IMR-90 (cell line): ENCODE measurements at regions not wholly inside any gene's neighbourhood (a gene's known extent, or its start where the extent isn't known, plus 50 kb on each side); places are given as distances from the start of the nearest gene placed in this dataset.

Source experiments
- ATAC-seq: fragments of 200-7000 bp; cut with Tn5 transposase; 2 replicates; pipeline ENCODE4 v1.9.1; 2020; ENCODE audit warnings: low read depth, mild to moderate bottlenecking, moderate library complexity
- BruUV-seq: library from RNA; stranded (reverse); fragments of 400-500 nt; replicated peaks from 2 replicates; lab custom pipeline; 2021; lab: Mats Ljungman, UMichigan
- CTCF ChIA-PET: fragments of 300-600 bp; formaldehyde crosslinking; extraction: SDS; loops from one replicate; lab custom pipeline; 2021; ENCODE audit warnings: antibody characterized with exemption; lab: Yijun Ruan, JAX
- POLR2A ChIA-PET: fragments of 300-600 bp; sonication (Branson Sonifier 250); formaldehyde crosslinking; loops from one replicate; lab custom pipeline; 2022; ENCODE audit warnings: antibody characterized with exemption; ENCODE audit not compliant: unreplicated experiment; lab: Charles Lee
- DNase-seq: peaks from one replicate; pipeline ENCODE4 v3.0.0; 2013
- H2AFZ ChIP-seq: replicated peaks from 2 replicates; pipeline ENCODE3; 2013; ENCODE audit warnings: low read length, mild to moderate bottlenecking; ENCODE audit not compliant: poor library complexity
- H2AK5ac ChIP-seq: 2 replicates; pipeline ENCODE4 v1.6.1; 2013; ENCODE audit warnings: low read depth, low read length, inconsistent platforms
- H2AK9ac ChIP-seq: replicated peaks from 2 replicates; pipeline ENCODE3; 2013; ENCODE audit warnings: mild to moderate bottlenecking, low read depth, low read length, moderate library complexity; ENCODE audit not compliant: poor library complexity
- H2BK120ac ChIP-seq: 2 replicates; pipeline ENCODE4 v1.6.1; 2013; ENCODE audit warnings: low read depth, low read length, inconsistent platforms
- H2BK15ac ChIP-seq: 3 replicates; pipeline ENCODE4 v1.6.1; 2013; ENCODE audit warnings: low read depth, low read length, inconsistent platforms
- H2BK20ac ChIP-seq: 2 replicates; pipeline ENCODE4 v1.6.1; 2013; ENCODE audit warnings: low read depth, mild to moderate bottlenecking, inconsistent platforms, low read length, moderate library complexity
- H2BK5ac ChIP-seq: 2 replicates; pipeline ENCODE4 v1.6.1; 2013; ENCODE audit warnings: mild to moderate bottlenecking, low read depth, low read length, inconsistent platforms; ENCODE audit not compliant: poor library complexity, severe bottlenecking
- H3K14ac ChIP-seq: replicated peaks from 2 replicates; pipeline ENCODE4 v1.6.1; 2013; ENCODE audit warnings: low read depth, low read length, inconsistent platforms
- H3K18ac ChIP-seq: 2 replicates; pipeline ENCODE4 v1.6.1; 2013; ENCODE audit warnings: low read depth, low read length, control low read depth
- H3K23ac ChIP-seq: 2 replicates; pipeline ENCODE4 v1.6.1; 2013; ENCODE audit warnings: low read depth, low read length, inconsistent platforms
- H3K27ac ChIP-seq: 2 replicates; pipeline ENCODE4 v1.5.1; 2013; ENCODE audit warnings: mild to moderate bottlenecking, control low read depth, low read length; ENCODE audit not compliant: insufficient read depth
- H3K27me3 ChIP-seq: 2 replicates; pipeline ENCODE4 v1.6.1; 2013; ENCODE audit warnings: low read length; ENCODE audit not compliant: control insufficient read depth, insufficient read depth
- H3K36me3 ChIP-seq: 2 replicates; pipeline ENCODE4 v1.6.1; 2013; ENCODE audit warnings: low read length, mixed read lengths; ENCODE audit not compliant: control insufficient read depth, insufficient read depth
- H3K4ac ChIP-seq: 2 replicates; pipeline ENCODE4 v1.6.1; 2013; ENCODE audit warnings: low read depth, low read length, inconsistent platforms
- H3K4me1 ChIP-seq: 2 replicates; pipeline ENCODE4 v1.6.1; 2013; ENCODE audit warnings: low read length, mixed read lengths; ENCODE audit not compliant: control insufficient read depth, insufficient read depth
- H3K4me2 ChIP-seq: 2 replicates; pipeline ENCODE4 v1.6.1; 2013; ENCODE audit warnings: low read depth, mild to moderate bottlenecking, control low read depth, low read length, moderate library complexity
- H3K4me3 ChIP-seq: 2 replicates; pipeline ENCODE4 v1.5.1; 2013; ENCODE audit warnings: low read depth, mild to moderate bottlenecking, control low read depth, low read length, moderate library complexity; ENCODE audit not compliant: insufficient read depth
- H3K56ac ChIP-seq: 2 replicates; pipeline ENCODE4 v1.6.1; 2013; ENCODE audit warnings: low read length, inconsistent platforms; ENCODE audit not compliant: insufficient read depth; ENCODE audit errors: extremely low read depth
- H3K79me1 ChIP-seq, 2 experiments: 2 replicates each; pipeline ENCODE4 v1.6.1; 2013; ENCODE audit warnings: low read length in 2 of 2, inconsistent platforms in 1 of 2, low read depth in 1 of 2
- H3K9ac ChIP-seq: 2 replicates; pipeline ENCODE4 v1.6.1; 2013; ENCODE audit warnings: low read depth, low read length, control low read depth
- H3K9me1 ChIP-seq: 2 replicates; pipeline ENCODE4 v1.6.1; 2013; ENCODE audit warnings: low read length, inconsistent platforms; ENCODE audit not compliant: insufficient read depth
- H3K9me3 ChIP-seq: 2 replicates; pipeline ENCODE4 v1.6.1; 2013; ENCODE audit warnings: low read length; ENCODE audit not compliant: control insufficient read depth, insufficient read depth
- H4K20me1 ChIP-seq: 2 replicates; pipeline ENCODE4 v1.6.1; 2013; ENCODE audit warnings: low read length, inconsistent platforms; ENCODE audit not compliant: insufficient read depth
- H4K5ac ChIP-seq: 2 replicates; pipeline ENCODE4 v1.6.1; 2013; ENCODE audit warnings: mild to moderate bottlenecking, low read depth, low read length, control low read depth
- H4K8ac ChIP-seq, 2 experiments: 2 replicates each; pipeline ENCODE4 v1.6.1; 2013; ENCODE audit warnings: low read depth in 2 of 2, low read length in 2 of 2, control low read depth in 1 of 2, inconsistent platforms in 1 of 2
- H4K91ac ChIP-seq: 2 replicates; pipeline ENCODE4 v1.6.1; 2013; ENCODE audit warnings: low read depth, low read length, inconsistent platforms; ENCODE audit not compliant: insufficient read depth
- BHLHE40 ChIP-seq: fragments of 150-350 bp; IDR thresholded peaks from 2 replicates; pipeline ENCODE4 v1.6.1; 2016; ENCODE audit warnings: mild to moderate bottlenecking, low read depth, low read length
- CEBPB ChIP-seq: IDR thresholded peaks from 2 replicates; pipeline ENCODE4 v1.6.1; 2012; ENCODE audit warnings: low read depth, low read length, improper control_type of control experiment
- CHD1 ChIP-seq: IDR thresholded peaks from 2 replicates; pipeline ENCODE4 v1.6.1; 2012; ENCODE audit warnings: low read depth, low read length, improper control_type of control experiment
- FOS ChIP-seq: fragments of 150-350 bp; IDR thresholded peaks from 2 replicates; pipeline ENCODE4 v1.6.1; 2016; ENCODE audit warnings: low read depth, low read length
- MAFK ChIP-seq: IDR thresholded peaks from 2 replicates; pipeline ENCODE4 v1.6.1; 2012; ENCODE audit warnings: low read depth, low read length, improper control_type of control experiment
- MAZ ChIP-seq: IDR thresholded peaks from 2 replicates; pipeline ENCODE4 v1.6.1; 2012; ENCODE audit warnings: low read depth, mild to moderate bottlenecking, low read length, improper control_type of control experiment, moderate library complexity, borderline replicate concordance
- MXI1 ChIP-seq: IDR thresholded peaks from 2 replicates; pipeline ENCODE4 v1.6.1; 2012; ENCODE audit warnings: low read depth, mild to moderate bottlenecking, low read length, moderate library complexity, borderline replicate concordance
- NFE2L2 ChIP-seq: fragments of 150-350 bp; IDR thresholded peaks from 2 replicates; pipeline ENCODE4 v1.6.1; 2016; ENCODE audit warnings: low read depth, mild to moderate bottlenecking, low read length
- POLR2A ChIP-seq: IDR thresholded peaks from 2 replicates; pipeline ENCODE4 v1.6.1; 2012; ENCODE audit warnings: mild to moderate bottlenecking, low read depth, low read length
- RAD21 ChIP-seq: IDR thresholded peaks from 2 replicates; pipeline ENCODE4 v1.6.1; 2012; ENCODE audit warnings: low read length, improper control_type of control experiment
- RCOR1 ChIP-seq: IDR thresholded peaks from 2 replicates; pipeline ENCODE4 v1.6.1; 2012; ENCODE audit warnings: mild to moderate bottlenecking, low read length, improper control_type of control experiment; ENCODE audit not compliant: insufficient replicate concordance
- RFX5 ChIP-seq: IDR thresholded peaks from 2 replicates; pipeline ENCODE4 v1.8.0; 2012; ENCODE audit warnings: low read depth, mild to moderate bottlenecking, low read length, moderate library complexity
- SMC3 ChIP-seq: fragments of 150-350 bp; IDR thresholded peaks from 2 replicates; pipeline ENCODE4 v1.6.1; 2016; ENCODE audit warnings: low read depth, mild to moderate bottlenecking, antibody characterized with exemption, low read length, moderate library complexity
- WGBS, 2 experiments: methylation state at CpG; one replicate each; pipeline versions ENCODE4 v1.1.5 to v1.1.7; 2013; ENCODE audit warnings: missing lambda C conversion rate in 2 of 2; ENCODE audit not compliant: insufficient read length in 1 of 2; ENCODE audit errors: extremely low coverage in 2 of 2; 5-methylcytosine and 5-hydroxymethylcytosine counted together
- dilution Hi-C: fragments of 300-500 bp; cut with HindIII; formaldehyde crosslinking; loops from one replicate; pipeline ENCODE4 v1.14.3; 2018; ENCODE audit warnings: low sequenced_read_pairs; ENCODE audit not compliant: unreplicated experiment
- in situ Hi-C: fragments of 300-500 bp; cut with MboI; formaldehyde crosslinking; loops from 3 replicates; pipeline ENCODE4 v1.14.3; 2019; ENCODE audit warnings: low sequenced_read_pairs, inconsistent platforms, mixed read lengths
- intact Hi-C: fragments of 100-400 bp; cut with micrococcal nuclease; formaldehyde crosslinking; loops from 2 replicates; pipeline ENCODE4 v1.10.0; 2022
- TF ChIP-seq, protein P1 (sequence below): conservative IDR thresholded peaks from 2 replicates; pipeline ENCODE4 v1.5.1; 2012; ENCODE audit warnings: mild to moderate bottlenecking, low read depth, low read length, improper control_type of control experiment
- TF ChIP-seq, protein P2 (sequence below): fragments of 150-350 bp; IDR thresholded peaks from 2 replicates; pipeline ENCODE4 v1.6.1; 2016; ENCODE audit warnings: low read depth, mild to moderate bottlenecking, low read length, moderate library complexity, borderline replicate concordance
- TF ChIP-seq, protein P3 (sequence below): fragments of 150-350 bp; IDR thresholded peaks from 2 replicates; pipeline ENCODE4 v1.6.1; 2017; ENCODE audit warnings: mild to moderate bottlenecking, antibody characterized with exemption, low read length, low read depth

DNA sequence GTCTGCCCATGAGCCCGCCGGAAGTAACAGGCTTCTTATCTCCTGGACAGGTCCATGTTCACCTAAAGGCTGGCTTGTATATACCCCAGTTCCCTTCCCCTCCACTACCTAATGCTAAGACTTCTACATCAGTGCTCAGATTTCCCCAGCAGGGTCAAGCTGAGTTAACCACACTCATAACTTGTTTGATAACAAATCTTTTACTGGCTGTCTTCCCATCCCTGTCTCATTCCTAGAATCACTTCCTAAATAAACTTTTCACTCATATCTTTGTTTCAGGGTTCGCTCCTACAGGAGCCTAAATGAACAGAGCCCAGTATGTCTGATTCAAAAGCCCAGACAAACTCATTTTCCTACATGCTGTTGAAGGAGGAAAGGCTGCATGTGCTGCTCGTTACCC is 94.0 kb upstream of the SOX11 start:
- ATAC-seq (no peak), DNase-seq (no peak)
- in situ Hi-C loops, result no loop called here
- H4K20me1 ChIP-seq, result no peaks in the 10 kb centered on the region
- H4K8ac ChIP-seq, result no peak overlapping the region
- no peak overlapping the region for H3K18ac ChIP-seq
- intact Hi-C loops, result no loop called here
- H4K91ac ChIP-seq, result no peak overlapping the region
- no peak overlapping the region for H2BK15ac ChIP-seq
- no peak overlapping the region for H2BK20ac ChIP-seq
- no peak overlapping the region for H3K56ac ChIP-seq
- POLR2A ChIA-PET, result no interaction called here
- no peak overlapping the region for H3K9ac ChIP-seq
- H3K36me3 ChIP-seq, result no peaks in the 10 kb centered on the region
- no peaks in the 10 kb centered on the region for H3K79me1 ChIP-seq
- 75% methylated on average over 2 of the region's 4 CpGs; no CpG with 5 or more reads in 1 of the 2 experiments for WGBS, 2 experiments
- H3K9me1 ChIP-seq, result no peaks in the 10 kb centered on the region
- no peak overlapping the region for H2BK5ac ChIP-seq
- dilution Hi-C loops, result no loop called here
- H3K27me3 ChIP-seq, result no peaks in the 10 kb centered on the region; the same call in 1 of the 2 replicates
- no peak overlapping the region for H4K5ac ChIP-seq
- no peak overlapping the region for H2AK5ac ChIP-seq
- CTCF ChIA-PET, result no interaction called here
- TF ChIP-seq SMC3, result no peak
- TF ChIP-seq NFE2L2, result no peak
- TF ChIP-seq, protein P1, sequence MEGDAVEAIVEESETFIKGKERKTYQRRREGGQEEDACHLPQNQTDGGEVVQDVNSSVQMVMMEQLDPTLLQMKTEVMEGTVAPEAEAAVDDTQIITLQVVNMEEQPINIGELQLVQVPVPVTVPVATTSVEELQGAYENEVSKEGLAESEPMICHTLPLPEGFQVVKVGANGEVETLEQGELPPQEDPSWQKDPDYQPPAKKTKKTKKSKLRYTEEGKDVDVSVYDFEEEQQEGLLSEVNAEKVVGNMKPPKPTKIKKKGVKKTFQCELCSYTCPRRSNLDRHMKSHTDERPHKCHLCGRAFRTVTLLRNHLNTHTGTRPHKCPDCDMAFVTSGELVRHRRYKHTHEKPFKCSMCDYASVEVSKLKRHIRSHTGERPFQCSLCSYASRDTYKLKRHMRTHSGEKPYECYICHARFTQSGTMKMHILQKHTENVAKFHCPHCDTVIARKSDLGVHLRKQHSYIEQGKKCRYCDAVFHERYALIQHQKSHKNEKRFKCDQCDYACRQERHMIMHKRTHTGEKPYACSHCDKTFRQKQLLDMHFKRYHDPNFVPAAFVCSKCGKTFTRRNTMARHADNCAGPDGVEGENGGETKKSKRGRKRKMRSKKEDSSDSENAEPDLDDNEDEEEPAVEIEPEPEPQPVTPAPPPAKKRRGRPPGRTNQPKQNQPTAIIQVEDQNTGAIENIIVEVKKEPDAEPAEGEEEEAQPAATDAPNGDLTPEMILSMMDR, result no peak
- TF ChIP-seq RFX5, result no peak
- no peak for TF ChIP-seq CEBPB
- TF ChIP-seq MAZ, result no peak
- TF ChIP-seq RCOR1, result no peak
- TF ChIP-seq, protein P2, sequence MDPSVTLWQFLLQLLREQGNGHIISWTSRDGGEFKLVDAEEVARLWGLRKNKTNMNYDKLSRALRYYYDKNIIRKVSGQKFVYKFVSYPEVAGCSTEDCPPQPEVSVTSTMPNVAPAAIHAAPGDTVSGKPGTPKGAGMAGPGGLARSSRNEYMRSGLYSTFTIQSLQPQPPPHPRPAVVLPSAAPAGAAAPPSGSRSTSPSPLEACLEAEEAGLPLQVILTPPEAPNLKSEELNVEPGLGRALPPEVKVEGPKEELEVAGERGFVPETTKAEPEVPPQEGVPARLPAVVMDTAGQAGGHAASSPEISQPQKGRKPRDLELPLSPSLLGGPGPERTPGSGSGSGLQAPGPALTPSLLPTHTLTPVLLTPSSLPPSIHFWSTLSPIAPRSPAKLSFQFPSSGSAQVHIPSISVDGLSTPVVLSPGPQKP, result no peak
- TF ChIP-seq FOS, result no peak
- no peak for TF ChIP-seq RAD21
- no peak for TF ChIP-seq POLR2A
- no peak for TF ChIP-seq MAFK
- TF ChIP-seq, protein P3, sequence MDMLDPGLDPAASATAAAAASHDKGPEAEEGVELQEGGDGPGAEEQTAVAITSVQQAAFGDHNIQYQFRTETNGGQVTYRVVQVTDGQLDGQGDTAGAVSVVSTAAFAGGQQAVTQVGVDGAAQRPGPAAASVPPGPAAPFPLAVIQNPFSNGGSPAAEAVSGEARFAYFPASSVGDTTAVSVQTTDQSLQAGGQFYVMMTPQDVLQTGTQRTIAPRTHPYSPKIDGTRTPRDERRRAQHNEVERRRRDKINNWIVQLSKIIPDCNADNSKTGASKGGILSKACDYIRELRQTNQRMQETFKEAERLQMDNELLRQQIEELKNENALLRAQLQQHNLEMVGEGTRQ, result no peak
- TF ChIP-seq BHLHE40, result no peak
- TF ChIP-seq CHD1, result no peak
- TF ChIP-seq MXI1, result no peak
- BruUV-seq, result no TSS peak
- H3K14ac ChIP-seq, result no peak overlapping the region
- no peak overlapping the region for H3K23ac ChIP-seq
- H3K4me2 ChIP-seq, result no peak overlapping the region
- H3K27ac ChIP-seq, result no peak overlapping the region
- no peak overlapping the region for H2BK120ac ChIP-seq
- no peaks in the 10 kb centered on the region; the same call in 1 of the 2 replicates for H3K4me1 ChIP-seq
- no peak overlapping the region for H2AK9ac ChIP-seq
- H3K9me3 ChIP-seq, result peaks cover 2% of the 10 kb centered on the region
- no peak overlapping the region for H3K4ac ChIP-seq
- no peak overlapping the region for H2AFZ ChIP-seq
- H3K4me3 ChIP-seq, result no peak overlapping the region
